GM12865 (cell line): ENCODE measurements at regions not wholly inside any gene's neighbourhood (a gene's known extent, or its start where the extent isn't known, plus 50 kb on each side); places are given as distances from the start of the nearest gene placed in this dataset.

ENCODE experiments used
- DNase-seq: peaks from one replicate; pipeline ENCODE4 v3.0.0; 2010; ENCODE audit warnings: low read depth
- H3K4me3 ChIP-seq: 2 replicates; pipeline ENCODE4 v1.5.1; 2011; ENCODE audit warnings: mild to moderate bottlenecking, low read depth, low read length, control low read depth
- TF ChIP-seq, protein P1 (sequence below): IDR thresholded peaks from 2 replicates; pipeline ENCODE4 v1.5.1; 2011; ENCODE audit warnings: low read length, control low read depth, low read depth, inconsistent platforms; ENCODE audit not compliant: insufficient read depth; ENCODE audit errors: missing control alignments

DNA sequence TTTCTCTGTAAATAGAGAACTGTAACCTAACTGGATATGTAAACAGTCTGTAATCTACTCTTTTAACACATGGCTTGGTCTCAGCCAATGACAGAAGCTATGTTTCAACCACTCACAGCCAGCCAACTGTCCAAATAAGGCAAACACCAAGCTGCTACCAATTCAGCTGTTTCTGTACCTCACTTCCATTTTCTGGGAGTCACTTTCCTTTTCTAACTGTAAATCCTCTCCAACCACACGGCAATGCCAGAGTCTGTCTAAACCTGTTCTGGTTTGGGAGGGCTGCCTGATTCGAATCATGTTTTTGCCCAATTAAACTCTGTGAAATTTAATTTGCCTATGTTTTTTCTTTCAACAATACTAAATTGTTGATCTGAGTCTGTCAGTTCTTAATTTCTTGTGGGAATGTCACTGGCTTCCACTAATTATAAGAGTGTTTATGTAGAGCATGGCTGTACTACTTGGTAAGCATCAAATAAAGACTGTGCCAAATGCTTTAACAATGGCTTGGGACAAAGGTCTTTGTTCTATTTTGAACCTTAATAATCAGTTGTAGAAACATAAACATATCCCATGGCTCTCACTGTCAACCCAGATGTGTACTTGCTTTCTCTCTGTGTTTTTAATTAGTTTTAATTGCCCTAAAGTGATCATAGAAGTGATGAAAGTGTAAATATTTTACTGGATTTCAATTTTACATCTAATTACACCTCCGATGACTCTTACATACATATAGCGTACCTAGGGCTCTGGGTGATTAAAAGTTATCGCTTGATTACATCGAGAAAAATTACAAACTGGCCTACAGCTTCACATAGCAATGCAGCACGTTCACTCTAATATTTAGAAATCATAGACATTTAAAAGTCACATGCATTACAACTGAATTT, 1144.6 kb upstream of the TMPRSS15 start:
- TF ChIP-seq, protein P1, sequence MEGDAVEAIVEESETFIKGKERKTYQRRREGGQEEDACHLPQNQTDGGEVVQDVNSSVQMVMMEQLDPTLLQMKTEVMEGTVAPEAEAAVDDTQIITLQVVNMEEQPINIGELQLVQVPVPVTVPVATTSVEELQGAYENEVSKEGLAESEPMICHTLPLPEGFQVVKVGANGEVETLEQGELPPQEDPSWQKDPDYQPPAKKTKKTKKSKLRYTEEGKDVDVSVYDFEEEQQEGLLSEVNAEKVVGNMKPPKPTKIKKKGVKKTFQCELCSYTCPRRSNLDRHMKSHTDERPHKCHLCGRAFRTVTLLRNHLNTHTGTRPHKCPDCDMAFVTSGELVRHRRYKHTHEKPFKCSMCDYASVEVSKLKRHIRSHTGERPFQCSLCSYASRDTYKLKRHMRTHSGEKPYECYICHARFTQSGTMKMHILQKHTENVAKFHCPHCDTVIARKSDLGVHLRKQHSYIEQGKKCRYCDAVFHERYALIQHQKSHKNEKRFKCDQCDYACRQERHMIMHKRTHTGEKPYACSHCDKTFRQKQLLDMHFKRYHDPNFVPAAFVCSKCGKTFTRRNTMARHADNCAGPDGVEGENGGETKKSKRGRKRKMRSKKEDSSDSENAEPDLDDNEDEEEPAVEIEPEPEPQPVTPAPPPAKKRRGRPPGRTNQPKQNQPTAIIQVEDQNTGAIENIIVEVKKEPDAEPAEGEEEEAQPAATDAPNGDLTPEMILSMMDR = no peak
- DNase-seq = no peak
- H3K4me3 ChIP-seq = no peak overlapping the region

DNA sequence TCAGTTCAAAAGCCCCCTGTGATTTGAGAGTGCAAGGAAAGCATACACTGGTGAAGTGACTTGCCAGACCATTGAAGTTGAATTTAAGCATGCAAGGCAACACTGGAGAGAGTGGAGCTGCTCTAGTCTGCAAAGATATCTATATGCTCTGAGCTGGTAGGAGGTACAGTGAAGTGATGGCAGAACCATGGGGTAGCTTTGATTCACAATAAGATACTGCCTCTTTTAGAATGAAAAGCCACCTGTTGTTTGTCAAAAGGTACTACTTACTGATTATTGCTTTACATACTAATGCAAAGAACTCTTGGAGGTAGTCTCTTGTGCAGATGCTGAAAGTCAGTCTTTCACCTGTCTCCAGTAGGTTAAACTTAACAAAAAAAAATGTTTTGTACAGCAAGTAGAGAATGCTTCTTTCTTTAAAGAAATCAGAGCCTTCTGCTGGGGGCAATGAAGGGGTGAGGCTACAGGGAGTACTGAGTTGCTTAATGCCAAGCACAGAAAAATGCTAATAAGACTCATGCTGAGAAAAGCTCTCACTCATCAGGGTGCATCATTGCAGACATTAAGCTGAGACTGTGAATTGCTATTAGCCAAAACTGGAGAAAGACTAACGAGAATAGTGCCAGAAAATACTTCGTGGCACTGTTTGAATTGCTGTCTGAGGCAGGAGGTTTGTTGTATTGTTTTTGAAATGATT, 1150.5 kb upstream of the TMPRSS15 start:
- TF ChIP-seq, protein P1 = no peak
- no peak for DNase-seq
- no peak overlapping the region for H3K4me3 ChIP-seq

DNA sequence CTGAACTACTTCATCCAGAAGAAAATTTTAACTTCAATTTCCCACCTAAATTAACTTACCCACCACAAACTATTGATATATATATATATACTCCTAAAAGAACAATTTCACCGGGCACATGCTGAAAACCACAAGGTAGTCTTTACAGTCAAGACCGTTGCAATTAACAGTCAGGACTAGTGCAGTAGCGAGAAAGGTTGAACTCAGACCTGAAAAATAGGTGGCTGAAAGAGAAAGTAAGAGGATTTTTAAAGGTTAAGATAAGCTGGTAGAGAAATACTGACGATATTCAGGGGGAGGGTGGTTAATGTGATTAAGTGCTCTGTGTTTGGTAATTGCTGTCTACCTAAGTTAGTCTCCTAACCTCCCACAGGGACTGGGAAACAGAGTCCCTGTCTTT, 1153.5 kb upstream of the TMPRSS15 start:
- TF ChIP-seq, protein P1 = no peak
- H3K4me3 ChIP-seq = no peak overlapping the region
- peak; percentile 3 for DNase-seq

DNA sequence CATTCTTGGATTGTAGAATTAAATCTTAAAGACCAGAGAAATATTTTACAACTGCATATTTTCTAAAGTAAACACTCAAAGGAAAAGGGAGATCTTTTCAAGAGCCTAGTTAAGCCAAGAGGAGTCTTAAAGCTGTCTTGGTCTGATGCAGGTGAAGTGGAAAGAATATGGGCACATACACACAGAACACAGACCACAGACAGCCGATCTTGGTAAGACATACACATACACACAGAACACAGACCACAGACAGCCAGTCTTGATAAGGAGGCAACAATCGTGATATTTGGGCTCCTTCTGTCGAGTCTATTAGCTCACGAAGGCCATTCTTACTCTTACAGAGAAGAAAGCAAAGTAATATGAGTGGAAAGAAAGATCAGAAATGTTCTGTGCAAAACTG, 1153.9 kb upstream of the TMPRSS15 start:
- no peak for DNase-seq
- TF ChIP-seq, protein P1 = no peak
- no peak overlapping the region for H3K4me3 ChIP-seq

DNA sequence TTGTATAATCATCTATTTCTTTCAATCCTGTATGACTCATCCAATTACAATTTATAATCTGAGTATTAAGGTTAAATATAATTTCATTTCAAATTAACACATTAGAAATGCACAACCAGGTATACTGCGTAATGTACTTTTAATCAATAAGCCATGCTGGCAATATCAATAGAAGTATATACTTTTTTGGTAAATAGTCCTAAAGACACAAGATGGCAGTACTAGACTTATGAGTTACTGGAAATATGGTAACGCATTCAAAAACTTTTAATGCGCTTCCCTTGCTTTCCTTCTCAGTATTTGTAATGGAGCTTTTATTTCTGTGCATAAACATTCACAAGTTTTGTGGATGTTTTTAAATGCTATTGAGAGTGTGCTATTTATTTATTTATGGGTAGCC, 1162.0 kb upstream of the TMPRSS15 start:
- DNase-seq = no peak
- TF ChIP-seq, protein P1 = no peak
- H3K4me3 ChIP-seq = no peak overlapping the region

DNA sequence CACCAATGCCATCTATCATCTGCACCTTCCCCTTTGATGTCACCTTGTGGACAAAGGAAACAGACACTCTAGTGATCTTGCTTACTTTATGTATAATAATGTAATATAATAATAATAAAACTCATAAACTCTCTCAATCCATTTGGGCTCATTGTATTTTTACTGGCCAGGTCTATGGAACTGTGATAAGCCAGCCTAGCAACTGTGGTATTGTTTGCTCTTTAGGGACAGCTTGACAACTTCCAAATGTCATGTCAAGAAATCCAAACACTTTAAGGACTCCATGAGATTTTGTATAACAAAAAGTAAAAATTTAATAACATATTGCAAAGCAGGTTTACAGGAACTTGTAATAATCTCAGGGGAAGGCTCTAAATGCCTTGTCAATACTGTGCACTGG, 1163.4 kb upstream of the TMPRSS15 start:
- no peak for DNase-seq
- TF ChIP-seq, protein P1 = no peak
- H3K4me3 ChIP-seq = no peak overlapping the region

DNA sequence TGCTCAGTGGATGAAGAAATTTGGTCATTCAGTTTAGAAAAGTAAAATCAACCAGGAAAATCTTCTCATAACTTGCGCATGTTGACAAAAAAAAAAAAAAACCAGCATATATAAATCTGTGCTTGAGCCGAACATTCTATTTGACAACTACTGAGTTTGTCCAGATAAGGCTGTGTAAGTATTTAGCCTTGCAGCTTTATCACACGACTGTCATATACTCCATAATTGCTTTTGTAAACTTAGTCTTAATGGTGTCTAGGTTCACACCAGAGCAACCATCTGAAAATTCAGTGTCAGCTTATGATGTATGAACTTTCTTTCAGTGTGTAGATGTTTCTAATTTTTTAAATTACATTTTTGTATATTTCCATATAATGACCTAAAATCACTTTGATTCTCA, 1173.8 kb upstream of the TMPRSS15 start:
- DNase-seq = no peak
- TF ChIP-seq, protein P1 = no peak

More for the DNA sequence above, 1173.8 kb upstream of the TMPRSS15 start:
- no peak overlapping the region for H3K4me3 ChIP-seq
